Adipocyte (in vitro differentiated cells): ENCODE measurements at regions not wholly inside any gene's neighbourhood (a gene's known extent, or its start where the extent isn't known, plus 50 kb on each side); places are given as distances from the start of the nearest gene placed in this dataset.
"Not testable (repeated sequence)": the region's sequence is repeated elsewhere in the genome, so short reads cannot be mapped to it uniquely, and the experiment has no call there.

Experiments
- DNase-seq: peaks from one replicate; pipeline ENCODE4 v3.0.0-alpha.2; 2015; ENCODE audit warnings: low read depth
- H3K27me3 ChIP-seq: replicated peaks from 2 replicates; pipeline ENCODE4 v1.7.0; 2013; ENCODE audit warnings: mild to moderate bottlenecking, low read length, moderate library complexity; ENCODE audit not compliant: control insufficient read depth, insufficient read depth
- H3K36me3 ChIP-seq: 2 replicates; pipeline ENCODE4 v1.7.0; 2013; ENCODE audit warnings: low read length, mild to moderate bottlenecking, moderate library complexity; ENCODE audit not compliant: control insufficient read depth, insufficient read depth, severe bottlenecking
- H3K4me1 ChIP-seq: 2 replicates; pipeline ENCODE4 v1.7.0; 2013; ENCODE audit warnings: mild to moderate bottlenecking, low read length, moderate library complexity; ENCODE audit not compliant: control insufficient read depth, insufficient read depth
- H3K4me3 ChIP-seq: 2 replicates; pipeline ENCODE4 v1.7.0; 2013; ENCODE audit warnings: mild to moderate bottlenecking, low read length, moderate library complexity
- H3K9ac ChIP-seq: 2 replicates; pipeline ENCODE4 v1.7.0; 2013; ENCODE audit warnings: mild to moderate bottlenecking, low read length, moderate library complexity
- H3K9me3 ChIP-seq: 2 replicates; pipeline ENCODE4 v1.7.0; 2013; ENCODE audit warnings: mild to moderate bottlenecking, low read length, moderate library complexity; ENCODE audit not compliant: control insufficient read depth

DNA sequence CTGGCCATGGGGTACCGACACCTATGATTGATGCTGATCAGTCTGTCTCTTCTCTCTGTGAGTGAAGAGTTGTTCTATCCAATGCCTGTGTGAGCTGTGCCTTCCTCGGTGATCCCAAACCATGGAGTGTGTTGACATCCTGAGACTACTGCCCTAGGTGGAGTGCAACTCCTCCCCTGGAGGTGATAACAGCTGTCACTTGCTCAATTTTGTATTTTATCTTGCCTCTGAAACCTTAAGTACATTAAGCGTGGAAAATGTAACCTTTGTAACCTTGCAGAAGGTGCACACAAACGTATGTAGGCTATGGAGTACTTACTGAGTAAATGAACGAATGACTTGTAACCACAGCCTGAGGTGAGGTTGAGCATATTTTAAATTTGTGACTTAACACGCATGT lies 256.2 kb downstream of the FNDC1 start:
- H3K4me1 ChIP-seq = peaks cover 15% of the 10 kb centered on the region
- H3K9me3 ChIP-seq = no peaks in the 10 kb centered on the region
- DNase-seq = no peak
- peaks cover 5% of the 10 kb centered on the region for H3K27me3 ChIP-seq
- H3K9ac ChIP-seq = no peak overlapping the region
- no peaks in the 10 kb centered on the region for H3K36me3 ChIP-seq
- H3K4me3 ChIP-seq = no peak overlapping the region

DNA sequence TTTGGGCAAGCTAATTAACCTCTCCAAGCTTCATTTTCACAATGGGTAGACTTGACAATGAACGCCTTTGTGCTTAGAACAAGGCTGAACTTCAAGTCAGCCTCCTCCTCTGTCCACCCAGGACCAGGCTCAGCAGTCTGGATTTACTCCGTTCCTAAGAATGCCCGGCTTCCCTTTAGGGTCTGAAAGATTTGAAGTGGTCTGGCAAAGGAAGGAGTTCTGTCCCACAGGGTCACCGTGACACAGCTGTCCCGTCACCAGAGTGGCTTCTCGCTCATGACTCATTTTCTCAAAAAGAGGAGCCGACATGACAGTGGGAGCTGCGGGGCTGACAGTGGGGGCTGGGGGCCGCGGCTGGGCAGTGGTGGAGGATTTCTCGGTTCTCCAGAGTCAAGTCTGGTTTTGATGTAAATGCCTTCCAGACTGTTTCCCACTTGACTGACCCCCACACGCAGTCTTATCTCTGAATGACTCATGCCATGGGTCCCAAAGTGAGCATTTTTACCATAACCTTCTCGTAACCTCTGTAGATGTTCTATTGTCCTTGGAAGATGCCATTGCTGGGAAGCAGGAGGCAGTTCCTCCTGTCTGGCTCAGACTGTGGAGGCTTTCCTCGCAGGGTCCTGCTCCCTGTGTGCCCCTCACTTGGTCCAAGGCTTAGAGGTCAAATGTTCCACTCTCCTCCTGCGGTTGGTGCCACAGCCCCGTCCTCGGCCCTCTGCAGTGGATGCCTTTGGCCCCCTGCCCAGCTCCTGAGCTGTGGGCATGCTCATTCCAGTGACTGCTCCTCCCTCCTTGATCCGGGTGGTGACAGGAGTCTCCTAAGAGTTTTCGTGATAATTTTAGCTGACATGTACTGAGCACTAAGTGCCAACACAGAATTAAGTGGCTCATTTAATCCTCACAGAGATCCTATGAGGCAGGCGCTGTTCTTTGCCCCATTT lies 253.1 kb downstream of the FNDC1 start:
- DNase-seq = no peak
- H3K27me3 ChIP-seq = peaks cover 3% of the 10 kb centered on the region
- H3K4me3 ChIP-seq = no peak overlapping the region
- H3K36me3 ChIP-seq = no peaks in the 10 kb centered on the region
- H3K9me3 ChIP-seq = no peaks in the 10 kb centered on the region
- no peak overlapping the region for H3K9ac ChIP-seq
- H3K4me1 ChIP-seq = peaks cover 11% of the 10 kb centered on the region

DNA sequence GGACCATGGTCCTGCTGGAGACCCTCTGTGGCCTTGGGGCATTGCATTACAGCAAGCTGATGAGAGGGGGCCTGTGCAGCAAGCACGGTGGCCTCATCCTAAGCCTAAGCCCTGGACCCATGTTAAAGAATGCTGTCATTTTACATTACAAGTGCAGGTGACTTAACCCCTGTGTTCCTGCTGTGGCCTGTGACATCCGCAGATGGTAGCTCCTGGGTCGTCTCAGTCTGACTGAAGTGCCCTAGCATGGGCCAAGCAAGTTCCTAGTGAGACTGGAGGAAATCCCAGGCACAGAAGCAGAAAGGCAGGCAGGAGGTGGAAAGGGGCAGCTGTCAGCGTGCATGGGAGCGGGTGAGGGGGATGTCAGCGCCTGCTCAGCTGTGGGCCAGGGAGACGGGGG lies 252.4 kb downstream of the FNDC1 start:
- Histone ChIP-seq H3K4me1 (peaks cover 14% of the 10 kb centered on the region), H3K36me3 (no peaks in the 10 kb centered on the region), H3K9ac (no peak overlapping the region), H3K27me3 (no peaks in the 10 kb centered on the region), H3K4me3 (no peak overlapping the region), H3K9me3 (no peaks in the 10 kb centered on the region)
- no peak for DNase-seq

DNA sequence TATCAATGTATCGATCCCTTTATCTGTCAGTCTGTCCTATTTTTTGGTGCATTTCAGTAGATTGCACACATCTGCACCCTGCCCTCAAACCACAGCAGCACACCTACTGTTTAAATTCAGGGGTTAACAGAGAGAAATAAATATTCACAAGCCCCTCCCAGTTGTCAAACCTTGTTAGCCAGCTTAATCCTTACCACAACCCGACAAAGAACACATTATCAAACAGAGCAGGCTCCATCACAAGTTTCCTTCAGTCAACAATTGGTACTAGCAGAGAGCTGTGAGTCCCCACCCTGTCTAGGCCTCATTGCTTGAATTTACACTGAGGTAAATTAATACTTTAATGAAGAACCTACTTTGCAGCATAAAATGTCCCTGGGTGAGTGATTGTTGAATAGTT lies 249.8 kb downstream of the FNDC1 start:
- Histone ChIP-seq H3K9me3 (peaks cover 21% of the 10 kb centered on the region), H3K27me3 (no peaks in the 10 kb centered on the region), H3K36me3 (no peaks in the 10 kb centered on the region), H3K4me3 (no peak overlapping the region), H3K9ac (no peak overlapping the region), H3K4me1 (peaks cover 14% of the 10 kb centered on the region)
- DNase-seq = no peak

DNA sequence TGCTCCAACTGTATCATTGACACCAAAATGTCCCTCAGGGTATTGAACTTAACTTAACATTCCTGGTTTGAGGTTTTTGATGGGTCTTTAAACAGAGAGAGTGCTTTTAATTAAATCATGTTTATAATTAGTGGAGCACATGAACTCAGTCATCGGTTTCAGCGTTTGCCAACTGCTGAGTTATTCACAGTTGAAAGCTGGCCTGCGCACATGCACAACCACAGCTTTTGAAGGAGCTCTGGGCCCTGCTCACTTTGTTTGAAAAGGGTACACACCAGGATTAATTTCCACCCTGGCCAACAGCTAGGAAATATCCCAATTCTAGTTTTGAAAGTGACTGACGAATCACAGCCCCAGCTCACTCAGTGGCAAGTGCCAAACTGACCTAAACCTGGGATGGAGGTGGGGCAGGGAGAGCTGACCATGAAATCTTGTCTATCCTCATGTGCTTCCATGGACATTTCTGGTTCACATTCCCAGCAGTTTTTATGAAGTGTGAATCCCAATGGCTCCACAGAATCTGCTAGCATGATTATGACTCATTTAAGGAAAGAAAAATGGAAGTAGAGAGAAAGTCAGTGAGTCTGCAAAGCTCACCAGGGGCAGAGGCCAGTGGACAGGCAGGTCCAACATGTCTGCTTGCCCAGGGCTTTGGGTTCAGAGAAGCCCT lies 247.8 kb downstream of the FNDC1 start:
- no peak for DNase-seq
- Histone ChIP-seq H3K4me1 (peaks cover 5% of the 10 kb centered on the region), H3K4me3 (no peak overlapping the region), H3K9me3 (peaks cover 24% of the 10 kb centered on the region), H3K36me3 (no peaks in the 10 kb centered on the region), H3K27me3 (no peaks in the 10 kb centered on the region), H3K9ac (no peak overlapping the region)

DNA sequence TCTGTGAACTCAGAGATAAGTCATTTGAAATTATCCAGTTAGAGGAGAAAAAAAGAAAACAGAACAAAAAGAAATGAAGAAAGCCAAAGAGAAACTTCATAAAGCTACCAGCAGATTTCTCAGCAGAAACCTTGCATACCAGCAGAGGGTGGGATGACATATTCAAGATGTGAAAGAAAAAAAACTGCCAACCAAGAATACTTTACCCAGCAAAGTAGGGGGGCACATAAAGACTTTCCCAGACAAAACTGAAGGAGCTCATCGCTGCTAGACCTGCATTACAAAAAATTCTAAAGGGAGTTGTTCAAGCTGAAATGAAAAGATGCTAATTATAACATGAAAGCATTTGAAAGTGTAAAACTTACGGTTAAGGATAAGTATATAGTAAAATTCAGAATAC lies 246.3 kb downstream of the FNDC1 start:
- H3K9ac ChIP-seq = no peak overlapping the region
- peaks cover 34% of the 10 kb centered on the region for H3K9me3 ChIP-seq
- peaks cover 3% of the 10 kb centered on the region for H3K4me1 ChIP-seq
- no peaks in the 10 kb centered on the region for H3K27me3 ChIP-seq
- DNase-seq = no peak
- no peaks in the 10 kb centered on the region for H3K36me3 ChIP-seq
- no peak overlapping the region for H3K4me3 ChIP-seq

DNA sequence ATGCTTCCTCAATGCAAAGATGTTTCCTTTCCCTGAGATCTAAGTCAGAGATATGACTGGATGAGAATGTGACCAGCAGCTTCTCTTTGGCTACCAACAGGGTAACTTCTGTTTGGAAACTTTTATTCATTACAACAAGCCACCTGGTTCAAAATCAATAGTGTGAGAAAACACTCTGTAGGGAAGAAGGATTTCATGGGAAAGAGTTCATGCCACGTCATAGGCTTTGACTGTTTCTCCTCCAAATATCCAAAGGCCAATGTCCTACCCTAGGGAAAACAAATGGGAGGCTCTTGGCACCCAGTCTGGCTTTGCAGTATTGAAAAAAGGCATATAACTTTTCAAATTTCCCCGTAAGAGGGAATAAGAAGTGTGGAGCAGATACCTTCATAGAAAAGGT lies 245.5 kb downstream of the FNDC1 start:
- Histone ChIP-seq H3K9me3 (peaks cover 42% of the 10 kb centered on the region), H3K4me1 (peaks cover 3% of the 10 kb centered on the region), H3K27me3 (no peaks in the 10 kb centered on the region), H3K36me3 (no peaks in the 10 kb centered on the region), H3K9ac (no peak overlapping the region), H3K4me3 (no peak overlapping the region)
- no peak for DNase-seq

DNA sequence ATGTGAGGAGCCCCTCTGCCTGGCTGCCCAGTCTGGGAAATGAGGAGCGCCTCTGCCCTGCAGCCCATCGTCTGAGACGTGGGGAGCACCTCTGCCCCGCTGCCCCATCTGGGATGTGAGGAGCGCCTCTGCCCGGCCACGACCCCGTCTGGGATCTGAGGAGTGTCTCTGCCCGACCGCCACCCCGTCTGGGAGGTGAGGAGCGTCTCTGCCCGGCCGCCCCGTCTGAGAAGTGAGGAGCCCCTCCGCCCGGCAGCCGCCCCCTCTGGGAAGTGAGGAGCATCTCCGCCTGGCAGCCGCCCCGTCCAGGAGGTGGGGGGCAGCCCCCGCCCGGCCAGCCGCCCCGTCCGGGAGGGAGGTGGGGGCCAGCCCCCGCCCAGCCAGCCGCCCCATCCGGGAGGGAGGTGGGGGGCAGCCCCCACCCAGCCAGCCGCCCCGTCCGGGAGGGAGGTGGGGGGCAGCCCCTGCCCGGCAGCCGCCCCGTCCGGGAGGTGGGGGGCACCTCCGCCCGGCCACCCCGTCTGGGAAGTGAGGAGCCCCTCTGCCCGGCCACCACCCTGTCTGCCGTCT lies 238.1 kb downstream of the FNDC1 start:
- H3K27me3 ChIP-seq, DNase-seq, H3K4me1 ChIP-seq, H3K4me3 ChIP-seq, H3K9ac ChIP-seq, H3K36me3 ChIP-seq: not testable (repeated sequence)
- peaks cover 17% of the 10 kb centered on the region for H3K9me3 ChIP-seq

DNA sequence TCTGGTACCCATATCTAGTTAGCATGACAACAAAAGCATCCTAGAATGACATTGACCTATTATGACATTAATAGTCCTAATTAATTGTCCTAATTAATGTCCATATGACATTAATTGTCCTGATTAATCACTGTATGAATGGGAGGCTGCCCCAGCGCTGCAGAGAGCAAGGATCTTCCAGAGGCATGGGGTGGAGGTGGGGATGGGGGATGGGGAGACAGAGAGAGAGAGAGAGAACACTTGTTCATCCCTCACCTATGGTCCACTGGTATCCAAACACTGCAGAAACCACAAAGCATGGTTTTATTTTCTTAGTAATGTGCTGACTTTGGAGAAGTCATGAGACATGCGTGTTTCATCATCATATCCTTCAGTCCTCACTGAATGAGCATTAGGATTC lies 235.1 kb downstream of the FNDC1 start:
- Histone ChIP-seq H3K27me3 (peaks cover 12% of the 10 kb centered on the region), H3K9me3 (no peaks in the 10 kb centered on the region), H3K4me1 (no peaks in the 10 kb centered on the region), H3K4me3 (no peak overlapping the region), H3K9ac (no peak overlapping the region), H3K36me3 (no peaks in the 10 kb centered on the region)
- no peak for DNase-seq

DNA sequence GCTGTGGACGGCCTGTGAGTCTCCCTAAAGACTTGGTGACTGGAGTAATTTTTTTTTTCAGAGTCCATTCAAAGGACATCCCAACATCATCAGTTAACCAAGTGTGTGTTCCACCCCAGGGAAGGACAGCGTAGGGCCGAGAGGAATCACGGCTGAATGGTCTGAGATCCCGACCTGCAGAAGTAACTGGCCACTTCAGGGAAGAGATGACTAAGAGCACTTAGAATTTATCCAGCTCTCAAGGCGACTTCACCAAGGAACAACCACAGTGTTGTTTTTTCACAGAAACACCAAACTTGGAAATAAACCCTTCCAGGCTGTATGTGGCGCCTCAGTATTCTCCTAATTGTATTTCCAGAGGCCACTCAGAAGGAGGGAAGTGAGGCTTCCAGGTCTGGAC lies 231.6 kb downstream of the FNDC1 start:
- DNase-seq = no peak
- Histone ChIP-seq H3K4me3 (no peak overlapping the region), H3K4me1 (no peaks in the 10 kb centered on the region), H3K27me3 (peaks cover 12% of the 10 kb centered on the region), H3K36me3 (no peaks in the 10 kb centered on the region), H3K9ac (no peak overlapping the region), H3K9me3 (no peaks in the 10 kb centered on the region)

DNA sequence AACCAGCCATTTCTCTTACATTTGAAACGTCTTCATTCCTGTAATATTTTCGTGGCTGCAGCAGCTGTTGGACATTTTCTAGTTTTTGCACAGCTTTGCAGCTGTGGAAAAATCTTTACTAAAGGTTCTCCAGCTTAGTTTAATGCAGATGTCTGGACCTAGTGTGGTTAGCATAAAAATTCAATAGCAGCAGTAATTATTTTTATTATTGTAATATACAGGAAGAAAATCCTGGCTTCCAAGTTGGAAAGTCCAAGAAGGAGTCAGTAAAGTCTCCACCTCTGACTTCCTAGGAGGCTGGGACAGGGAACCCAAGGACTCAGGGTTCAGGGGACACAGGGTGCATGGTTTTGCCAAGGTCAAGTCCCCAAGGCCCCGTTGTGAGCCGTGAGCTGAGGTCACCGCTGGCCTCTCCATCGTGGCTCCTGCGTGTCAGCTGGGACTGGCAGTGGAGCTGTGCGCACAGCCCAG lies 230.6 kb downstream of the FNDC1 start:
- Histone ChIP-seq H3K9ac (no peak overlapping the region), H3K36me3 (no peaks in the 10 kb centered on the region), H3K4me3 (no peak overlapping the region), H3K27me3 (peaks cover 12% of the 10 kb centered on the region), H3K9me3 (no peaks in the 10 kb centered on the region), H3K4me1 (peaks cover 6% of the 10 kb centered on the region)
- peak; percentile 2 for DNase-seq
